ENCODE measurements at regions not wholly inside any gene's neighbourhood (a gene's known extent, or its start where the extent isn't known, plus 50 kb on each side); places are given as distances from the start of the nearest gene placed in this dataset.
"Not testable (repeated sequence)": the region's sequence is repeated elsewhere in the genome, so short reads cannot be mapped to it uniquely, and the experiment has no call there.

GRCh38 chr3:137820366-137820765, 56.3 kb downstream of the SOX14 start:
- DNase-seq (ENCODE audit: low read depth in 4 of 4, low spot score in 1 of 4), result no peak

DNA sequence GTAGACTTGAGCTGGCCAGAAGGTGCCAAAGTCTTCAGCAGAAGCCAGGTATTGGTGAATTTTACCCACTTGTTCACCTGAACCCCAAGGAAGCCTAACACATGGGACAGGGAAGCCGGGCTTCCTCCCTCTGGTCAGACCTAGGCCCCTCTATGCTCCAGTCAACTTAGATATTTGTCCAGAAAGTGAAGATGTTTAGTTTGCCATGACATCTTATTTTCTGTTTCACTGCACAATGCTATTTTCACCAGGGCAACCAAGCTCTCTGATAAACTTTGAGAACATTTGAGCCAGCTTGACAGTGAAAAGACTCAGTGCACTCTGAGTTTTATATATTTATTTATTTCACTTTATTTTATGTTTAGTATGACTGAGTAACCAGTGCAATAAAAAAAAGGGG, 71.0 kb downstream of the SOX14 start:
- DNase-seq (ENCODE audit: low read depth in 4 of 4, low spot score in 1 of 4), result no peak

DNA sequence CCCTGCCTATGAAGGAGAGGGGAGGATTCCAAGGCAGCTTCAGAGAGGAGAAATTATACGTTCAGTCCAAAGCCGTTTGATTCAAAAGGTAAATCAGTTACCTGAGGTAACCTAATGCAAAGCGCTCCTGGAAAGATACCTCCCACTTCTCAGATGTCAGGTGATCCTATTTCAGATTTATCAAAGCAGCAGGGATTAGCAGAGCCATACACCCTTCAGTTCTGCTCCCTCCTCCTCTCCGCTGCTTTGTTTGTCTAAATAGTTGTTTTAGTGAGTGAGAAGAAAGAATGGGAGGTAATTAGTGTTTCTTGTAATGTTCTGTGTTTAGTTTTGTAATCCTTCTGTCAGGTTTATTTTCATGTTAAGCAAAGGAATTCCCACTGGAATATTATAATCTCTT, 81.1 kb downstream of the SOX14 start:
- DNase-seq (ENCODE audit: low read depth in 4 of 4, low spot score in 1 of 4), result no peak

GRCh38 chr3:137845666-137846065, 81.6 kb downstream of the SOX14 start:
- DNase-seq (ENCODE audit: low read depth in 4 of 4, low spot score in 1 of 4), result no peak

GRCh38 chr3:137852391-137852830, 88.3 kb downstream of the SOX14 start:
- no peak for DNase-seq (ENCODE audit: low read depth in 4 of 4, low spot score in 1 of 4)

GRCh38 chr3:137854533-137855261, 90.6 kb downstream of the SOX14 start:
- DNase-seq (ENCODE audit: low read depth in 4 of 4, low spot score in 1 of 4), result no peak

DNA sequence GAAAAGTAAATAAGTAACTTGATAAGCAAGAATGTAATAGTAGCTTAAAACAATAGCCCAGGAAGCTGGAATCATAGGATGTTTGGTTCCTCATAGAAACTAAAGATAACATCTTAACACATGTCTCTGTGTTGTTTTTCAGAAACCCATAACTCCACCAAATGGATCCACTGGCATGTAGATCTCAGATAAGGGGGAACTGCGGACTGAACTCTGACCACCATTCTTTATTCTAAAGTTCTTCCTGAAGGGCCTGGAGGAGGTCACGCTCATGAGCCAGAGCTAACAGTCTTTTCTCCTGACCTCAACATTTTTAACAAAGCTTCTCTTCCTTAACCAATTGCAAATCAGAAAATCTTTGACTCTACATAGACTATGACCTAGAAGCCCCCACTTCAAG, 101.9 kb downstream of the SOX14 start:
- no peak for DNase-seq (ENCODE audit: low read depth in 4 of 4, low spot score in 1 of 4)

- DNase-seq (ENCODE audit: low read depth in 4 of 4, low spot score in 1 of 4), result no peak
Observed at GRCh38 chr3:137866933-137867332, 102.8 kb downstream of the SOX14 start.

GRCh38 chr3:137867611-137868010, 103.5 kb downstream of the SOX14 start:
- no peak for DNase-seq (ENCODE audit: low read depth in 4 of 4, low spot score in 1 of 4)

DNA sequence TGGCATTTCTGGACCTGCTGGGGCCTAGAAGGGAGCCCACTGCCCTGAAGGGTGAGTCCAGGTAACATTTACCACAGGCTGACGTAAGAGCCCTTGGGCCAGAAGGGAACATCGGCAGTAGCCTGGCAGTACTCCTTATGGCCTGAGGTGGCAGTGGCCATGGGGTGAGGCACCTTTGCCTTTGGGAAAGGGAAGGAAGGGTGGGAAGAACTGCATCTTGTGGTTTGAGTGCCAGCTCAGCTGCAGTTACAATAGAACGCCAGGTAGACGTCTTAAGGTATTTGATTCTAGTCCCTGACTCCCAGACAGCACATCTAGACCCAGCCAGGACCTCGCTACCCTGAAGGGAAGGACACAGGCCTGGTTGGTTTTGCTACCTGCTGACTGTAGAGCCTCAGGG, 104.9 kb downstream of the SOX14 start:
- no peak for DNase-seq (ENCODE audit: low read depth in 4 of 4, low spot score in 1 of 4)

- DNase-seq (ENCODE audit: low read depth in 4 of 4, low spot score in 1 of 4), result not testable (repeated sequence)
Observed at GRCh38 chr3:137872589-137872988, 108.5 kb downstream of the SOX14 start.

DNA sequence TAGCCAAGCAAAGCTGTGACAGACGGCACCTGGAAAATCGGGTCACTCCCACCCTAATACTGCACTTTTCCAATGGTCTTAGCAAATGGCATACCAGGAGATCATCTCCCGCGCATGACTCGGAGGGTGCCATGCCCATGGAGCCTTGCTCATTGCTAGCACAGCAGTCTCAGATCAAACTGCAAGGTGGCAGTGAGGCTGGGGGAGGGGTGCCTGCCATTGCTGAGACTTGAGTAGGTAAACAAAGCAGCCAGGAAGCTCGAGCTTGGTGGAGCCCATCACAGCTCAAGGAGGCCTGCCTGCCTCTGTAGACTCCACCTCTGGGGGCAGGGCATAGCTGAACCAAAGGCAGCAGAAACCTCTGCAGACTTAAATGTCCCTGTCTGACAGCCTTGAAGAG, 113.1 kb upstream of the CLDN18 start:
- DNase-seq (ENCODE audit: low read depth in 4 of 4, low spot score in 1 of 4), result not testable (repeated sequence)

- no peak for DNase-seq (ENCODE audit: low read depth in 4 of 4, low spot score in 1 of 4)
Observed at GRCh38 chr3:137906985-137907649, 102.8 kb upstream of the CLDN18 start.

DNA sequence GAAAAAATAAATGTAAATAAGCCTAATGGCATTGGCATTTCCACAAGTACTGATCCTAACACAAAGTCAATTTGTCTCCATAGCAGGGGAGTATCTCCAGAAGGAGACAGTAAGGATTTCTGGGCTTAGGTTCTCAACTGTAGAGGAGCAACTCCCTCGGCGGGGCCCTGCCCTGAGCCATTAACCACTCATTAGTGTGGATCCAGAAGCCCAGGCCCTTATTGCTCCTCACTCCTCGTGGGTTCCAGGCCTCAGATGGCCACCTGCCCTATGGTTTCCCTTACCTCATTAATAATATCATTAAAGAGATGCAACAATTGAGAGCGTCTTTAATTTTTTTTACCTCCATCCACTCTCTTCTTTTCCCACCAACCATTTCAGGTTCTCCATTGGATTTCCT, 85.3 kb upstream of the CLDN18 start:
- DNase-seq (ENCODE audit: low read depth in 4 of 4, low spot score in 1 of 4), result no peak

GRCh38 chr3:137925080-137925479, 84.9 kb upstream of the CLDN18 start:
- DNase-seq (ENCODE audit: low read depth in 4 of 4, low spot score in 1 of 4), result no peak

DNA sequence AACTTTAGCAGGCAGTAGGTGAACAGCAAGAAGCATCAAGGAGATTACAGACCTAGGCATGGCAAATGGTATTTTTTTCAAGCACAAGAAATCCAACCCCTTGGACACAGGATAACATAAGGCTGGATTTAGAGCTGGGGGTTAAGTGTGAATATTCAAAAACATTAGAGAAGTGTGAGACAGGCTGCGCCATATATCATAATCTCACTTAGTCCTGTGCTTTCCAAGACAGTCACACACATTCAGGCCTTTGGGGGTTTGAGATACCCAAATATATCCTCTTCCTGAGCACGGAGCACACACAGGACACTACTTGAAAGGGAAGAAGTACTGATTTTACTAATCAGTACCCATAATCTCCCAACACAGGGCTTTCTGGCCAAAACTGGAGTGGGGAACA, 83.0 kb upstream of the CLDN18 start:
- DNase-seq (ENCODE audit: low read depth in 4 of 4, low spot score in 1 of 4), result no peak

- no peak for DNase-seq (ENCODE audit: low read depth in 4 of 4, low spot score in 1 of 4)
Observed at GRCh38 chr3:137930976-137931375, 79.0 kb upstream of the CLDN18 start.

DNA sequence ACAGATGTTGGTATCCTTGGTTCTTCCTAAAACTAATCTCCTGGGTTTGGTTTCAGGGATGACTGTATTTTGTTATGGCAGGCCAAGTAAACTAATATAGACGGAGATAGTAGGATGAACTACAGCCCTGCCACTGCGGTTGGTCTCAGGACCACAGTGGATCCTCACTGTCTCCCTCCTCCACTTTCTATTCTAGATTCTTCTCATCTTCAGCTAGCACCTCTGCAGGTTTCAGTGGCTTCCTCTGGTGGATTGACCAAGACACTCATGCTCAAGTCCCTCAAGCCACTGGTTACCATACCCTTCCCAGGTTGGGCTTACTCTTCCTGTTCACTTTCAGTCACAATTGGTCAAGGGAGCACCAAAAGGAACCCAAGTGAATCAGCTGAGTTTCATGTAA, 71.1 kb upstream of the CLDN18 start:
- no peak for DNase-seq (ENCODE audit: low read depth in 4 of 4, low spot score in 1 of 4)

- DNase-seq (ENCODE audit: low read depth in 4 of 4, low spot score in 1 of 4), result no peak
Observed at GRCh38 chr3:137944593-137944992, 65.4 kb upstream of the CLDN18 start.

- DNase-seq (ENCODE audit: low read depth in 4 of 4, low spot score in 1 of 4), result peak; percentile 4 to 32 (median 21)
Observed at GRCh38 chr3:137946356-137946973, 63.5 kb upstream of the CLDN18 start.

GRCh38 chr3:137947117-137947516, 62.8 kb upstream of the CLDN18 start:
- DNase-seq (ENCODE audit: low read depth in 4 of 4, low spot score in 1 of 4), result no peak

- DNase-seq (ENCODE audit: low read depth in 4 of 4, low spot score in 1 of 4), result no peak
Observed at GRCh38 chr3:137948400-137949072, 61.4 kb upstream of the CLDN18 start.

All from stimulated activated CD4-positive, alpha-beta T cell treated with anti-CD3 and anti-CD28 coated beads, Interleukin-1b, Interleukin-23, amount 100 ng/mL, for 24 hours (primary cell).